ENCODE measurements at regions not wholly inside any gene's neighbourhood (a gene's known extent, or its start where the extent isn't known, plus 50 kb on each side); places are given as distances from the start of the nearest gene placed in this dataset.

DNA sequence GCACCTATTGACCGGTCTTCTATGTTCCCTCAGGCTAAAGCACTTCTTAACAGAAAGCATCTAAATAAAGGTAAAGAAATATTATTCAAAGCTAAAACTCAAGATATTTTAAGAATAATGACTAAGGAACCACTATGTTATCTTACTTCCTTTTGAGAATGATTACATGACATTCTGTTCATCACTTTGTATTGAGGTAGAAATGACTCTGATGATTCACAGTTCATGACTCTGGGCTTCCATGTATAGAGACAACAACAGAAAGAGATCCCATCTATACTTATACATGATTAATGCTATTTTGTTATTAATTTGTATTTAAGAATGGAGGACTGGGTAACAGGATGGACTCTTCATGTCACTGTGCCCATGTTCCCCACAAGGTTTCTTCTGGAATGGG, 218.3 kb upstream of the OR4E1 start:
- Histone ChIP-seq H2AFZ (replicated peaks; ENCODE audit: low read length, poor library complexity) (no peak overlapping the region), H4K91ac (ENCODE audit: insufficient read depth, low read depth, low read length) (no peak overlapping the region), H2AK9ac (replicated peaks; ENCODE audit: low read depth, low read length, poor library complexity) (no peak overlapping the region), H4K5ac (ENCODE audit: low read depth, low read length) (no peak overlapping the region), H3K4me1 (ENCODE audit: control insufficient read depth, insufficient read depth, low read length) (no peaks in the 10 kb centered on the region), H3K27me3 (ENCODE audit: control insufficient read depth, insufficient read depth, low read length) (no peaks in the 10 kb centered on the region), H4K8ac (ENCODE audit: low read depth in 2 of 2, low read length in 2 of 2) (no peak overlapping the region), H3K23ac (ENCODE audit: low read depth, low read length) (no peak overlapping the region), H3K9me1 (ENCODE audit: insufficient read depth, low read length) (no peaks in the 10 kb centered on the region), H3K4ac (ENCODE audit: low read depth, low read length) (no peak overlapping the region), H2BK120ac (ENCODE audit: low read depth, low read length) (no peak overlapping the region), H2BK5ac (ENCODE audit: low read depth, low read length, poor library complexity, severe bottlenecking) (no peak overlapping the region), H2BK20ac (ENCODE audit: low read depth, low read length) (no peak overlapping the region), H3K56ac (ENCODE audit: extremely low read depth, insufficient read depth, low read length) (no peak overlapping the region), H3K9me3 (ENCODE audit: control insufficient read depth, insufficient read depth, low read length) (no peaks in the 10 kb centered on the region), H3K14ac (replicated peaks; ENCODE audit: low read depth, low read length) (no peak overlapping the region), H3K9ac (ENCODE audit: low read depth, low read length) (no peak overlapping the region), H2AK5ac (ENCODE audit: low read depth, low read length) (no peak overlapping the region), H3K27ac (ENCODE audit: insufficient read depth, low read length) (no peak overlapping the region), H3K4me3 (ENCODE audit: insufficient read depth, low read depth, low read length) (no peak overlapping the region), H3K79me1 (ENCODE audit: low read depth in 1 of 2, low read length in 2 of 2) (no peaks in the 10 kb centered on the region), H3K18ac (ENCODE audit: low read depth, low read length) (no peak overlapping the region), H3K4me2 (ENCODE audit: low read depth, low read length) (no peak overlapping the region), H4K20me1 (ENCODE audit: insufficient read depth, low read length) (no peaks in the 10 kb centered on the region), H2BK15ac (ENCODE audit: low read depth, low read length) (no peak overlapping the region), H3K36me3 (ENCODE audit: control insufficient read depth, insufficient read depth, low read length) (no peaks in the 10 kb centered on the region)
- intact Hi-C loops (cut with micrococcal nuclease) = no loop called here
- DNase-seq = no peak
- ChIA-PET CTCF (interaction anchor here (0.7 kb wide), 1 partner anchor 11 kb away, joined by 3 read pairs; no protein-coding TSS in a partner anchor), POLR2A (ENCODE audit: unreplicated experiment) (no interaction called here)
- WGBS, 2 experiments (ENCODE audit: extremely low coverage in 2 of 2, insufficient read length in 1 of 2) = no CpG with 5 or more reads among the region's 1 CpG
- ATAC-seq (ENCODE audit: low read depth) = no peak
- in situ Hi-C loops (cut with MboI; ENCODE audit: low sequenced_read_pairs) = no loop called here
- no peak for TF ChIP-seq BHLHE40 (IDR thresholded peaks at IDR 0.05; ENCODE audit: low read depth, low read length)
- no peak for TF ChIP-seq RCOR1 (IDR thresholded peaks at IDR 0.05; ENCODE audit: insufficient replicate concordance, low read length)
- no peak for TF ChIP-seq FOS (IDR thresholded peaks at IDR 0.05; ENCODE audit: low read depth, low read length)
- TF ChIP-seq RAD21 (IDR thresholded peaks at IDR 0.05; ENCODE audit: low read length) = no peak
- TF ChIP-seq RFX5 (IDR thresholded peaks at IDR 0.05; ENCODE audit: low read depth, low read length) = no peak
- TF ChIP-seq CEBPB (IDR thresholded peaks at IDR 0.05; ENCODE audit: low read depth, low read length) = no peak
- no peak for TF ChIP-seq POLR2A (IDR thresholded peaks at IDR 0.05; ENCODE audit: low read depth, low read length)
- TF ChIP-seq, protein P1, sequence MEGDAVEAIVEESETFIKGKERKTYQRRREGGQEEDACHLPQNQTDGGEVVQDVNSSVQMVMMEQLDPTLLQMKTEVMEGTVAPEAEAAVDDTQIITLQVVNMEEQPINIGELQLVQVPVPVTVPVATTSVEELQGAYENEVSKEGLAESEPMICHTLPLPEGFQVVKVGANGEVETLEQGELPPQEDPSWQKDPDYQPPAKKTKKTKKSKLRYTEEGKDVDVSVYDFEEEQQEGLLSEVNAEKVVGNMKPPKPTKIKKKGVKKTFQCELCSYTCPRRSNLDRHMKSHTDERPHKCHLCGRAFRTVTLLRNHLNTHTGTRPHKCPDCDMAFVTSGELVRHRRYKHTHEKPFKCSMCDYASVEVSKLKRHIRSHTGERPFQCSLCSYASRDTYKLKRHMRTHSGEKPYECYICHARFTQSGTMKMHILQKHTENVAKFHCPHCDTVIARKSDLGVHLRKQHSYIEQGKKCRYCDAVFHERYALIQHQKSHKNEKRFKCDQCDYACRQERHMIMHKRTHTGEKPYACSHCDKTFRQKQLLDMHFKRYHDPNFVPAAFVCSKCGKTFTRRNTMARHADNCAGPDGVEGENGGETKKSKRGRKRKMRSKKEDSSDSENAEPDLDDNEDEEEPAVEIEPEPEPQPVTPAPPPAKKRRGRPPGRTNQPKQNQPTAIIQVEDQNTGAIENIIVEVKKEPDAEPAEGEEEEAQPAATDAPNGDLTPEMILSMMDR (conservative IDR thresholded peaks at IDR 0.05; ENCODE audit: low read depth, low read length) = no peak
- TF ChIP-seq, protein P2, sequence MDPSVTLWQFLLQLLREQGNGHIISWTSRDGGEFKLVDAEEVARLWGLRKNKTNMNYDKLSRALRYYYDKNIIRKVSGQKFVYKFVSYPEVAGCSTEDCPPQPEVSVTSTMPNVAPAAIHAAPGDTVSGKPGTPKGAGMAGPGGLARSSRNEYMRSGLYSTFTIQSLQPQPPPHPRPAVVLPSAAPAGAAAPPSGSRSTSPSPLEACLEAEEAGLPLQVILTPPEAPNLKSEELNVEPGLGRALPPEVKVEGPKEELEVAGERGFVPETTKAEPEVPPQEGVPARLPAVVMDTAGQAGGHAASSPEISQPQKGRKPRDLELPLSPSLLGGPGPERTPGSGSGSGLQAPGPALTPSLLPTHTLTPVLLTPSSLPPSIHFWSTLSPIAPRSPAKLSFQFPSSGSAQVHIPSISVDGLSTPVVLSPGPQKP (IDR thresholded peaks at IDR 0.05; ENCODE audit: borderline replicate concordance, low read depth, low read length) = no peak
- no peak for TF ChIP-seq SMC3 (IDR thresholded peaks at IDR 0.05; ENCODE audit: low read depth, low read length)
- no peak for TF ChIP-seq CHD1 (IDR thresholded peaks at IDR 0.05; ENCODE audit: low read depth, low read length)
- no peak for TF ChIP-seq NFE2L2 (IDR thresholded peaks at IDR 0.05; ENCODE audit: low read depth, low read length)
- no peak for TF ChIP-seq MAZ (IDR thresholded peaks at IDR 0.05; ENCODE audit: borderline replicate concordance, low read depth, low read length)
- TF ChIP-seq, protein P3, sequence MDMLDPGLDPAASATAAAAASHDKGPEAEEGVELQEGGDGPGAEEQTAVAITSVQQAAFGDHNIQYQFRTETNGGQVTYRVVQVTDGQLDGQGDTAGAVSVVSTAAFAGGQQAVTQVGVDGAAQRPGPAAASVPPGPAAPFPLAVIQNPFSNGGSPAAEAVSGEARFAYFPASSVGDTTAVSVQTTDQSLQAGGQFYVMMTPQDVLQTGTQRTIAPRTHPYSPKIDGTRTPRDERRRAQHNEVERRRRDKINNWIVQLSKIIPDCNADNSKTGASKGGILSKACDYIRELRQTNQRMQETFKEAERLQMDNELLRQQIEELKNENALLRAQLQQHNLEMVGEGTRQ (IDR thresholded peaks at IDR 0.05; ENCODE audit: low read depth, low read length) = no peak
- TF ChIP-seq MAFK (IDR thresholded peaks at IDR 0.05; ENCODE audit: low read depth, low read length) = no peak
- TF ChIP-seq MXI1 (IDR thresholded peaks at IDR 0.05; ENCODE audit: borderline replicate concordance, low read depth, low read length) = no peak
- BruUV-seq (replicated peaks) = no TSS peak
- dilution Hi-C loops (cut with HindIII; ENCODE audit: low sequenced_read_pairs, unreplicated experiment) = no loop called here

All from IMR-90 (cell line).